HG02970 (cell line): ENCODE measurements at regions not wholly inside any gene's neighbourhood (a gene's known extent, or its start where the extent isn't known, plus 50 kb on each side); places are given as distances from the start of the nearest gene placed in this dataset.

Source experiments
- ATAC-seq: cut with Tn5 transposase; IDR thresholded peaks from one replicate; pipeline ENCODE4 v1.9.1; 2021; ENCODE audit warnings: mild to moderate bottlenecking, moderate library complexity, moderate number of reproducible peaks; ENCODE audit not compliant: unreplicated experiment, low FRiP score

- no peak for ATAC-seq
Observed at GRCh38 chr20:52823303-52823702, 148.9 kb upstream of the TSHZ2 start.

- no peak for ATAC-seq
Observed at GRCh38 chr20:52820641-52821292, 151.4 kb upstream of the TSHZ2 start.

DNA sequence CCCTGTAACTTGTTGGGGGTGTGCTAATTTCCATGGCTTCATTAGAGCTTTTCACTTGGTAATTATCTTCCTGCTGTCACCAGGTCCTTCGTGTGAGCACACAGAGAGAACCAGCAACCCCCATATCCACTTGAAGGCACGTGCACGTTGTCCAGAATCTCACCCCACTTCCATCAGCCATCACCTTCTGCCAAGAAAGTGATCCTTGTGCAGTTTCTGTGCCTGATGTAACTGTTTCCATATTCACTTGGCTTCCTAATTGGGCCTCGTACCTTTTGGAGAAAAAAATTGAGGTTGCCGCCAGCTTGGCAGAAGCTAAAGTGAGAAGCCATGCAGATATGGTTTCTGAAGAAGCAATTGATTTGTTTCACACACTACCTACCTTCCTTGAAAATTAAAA is 153.7 kb upstream of the TSHZ2 start:
- no peak for ATAC-seq

DNA sequence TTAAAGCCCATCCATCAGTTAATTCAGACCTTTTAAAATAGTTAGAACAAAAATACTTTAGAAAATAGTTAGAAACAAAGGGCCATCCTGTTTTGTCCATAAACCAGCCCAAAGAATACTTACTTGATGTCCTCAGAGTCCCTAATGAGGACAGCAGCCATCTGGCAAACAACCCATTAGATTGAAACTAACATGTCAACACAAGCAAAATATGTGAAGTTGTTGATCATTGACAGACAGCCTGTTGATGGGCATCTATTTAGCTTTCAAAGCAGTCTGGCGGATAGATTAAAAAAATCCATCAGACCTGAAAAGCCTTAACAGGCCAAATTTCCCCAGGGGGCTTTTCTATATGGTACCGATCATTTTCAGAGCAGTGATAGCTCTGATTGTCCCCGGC is 154.2 kb upstream of the TSHZ2 start:
- ATAC-seq = no peak

DNA sequence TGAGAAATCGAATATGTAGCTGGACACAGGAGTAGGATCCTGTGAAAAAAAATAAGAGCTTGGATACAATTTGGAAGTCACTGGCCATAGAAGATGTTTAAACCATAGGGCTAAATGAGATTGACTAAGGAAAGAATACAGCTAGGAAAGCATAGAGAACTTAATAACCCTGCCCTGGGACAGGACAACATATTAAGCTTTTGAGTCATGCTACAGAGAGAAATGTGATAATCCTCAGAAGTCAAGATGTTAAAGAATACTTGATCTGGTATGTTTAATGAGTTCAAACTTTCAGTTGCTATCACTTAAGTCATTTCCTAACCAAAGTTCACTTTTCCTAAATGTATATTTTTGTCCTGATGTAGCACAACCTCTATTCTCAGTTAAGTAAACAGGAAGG is 154.6 kb upstream of the TSHZ2 start:
- no peak for ATAC-seq

DNA sequence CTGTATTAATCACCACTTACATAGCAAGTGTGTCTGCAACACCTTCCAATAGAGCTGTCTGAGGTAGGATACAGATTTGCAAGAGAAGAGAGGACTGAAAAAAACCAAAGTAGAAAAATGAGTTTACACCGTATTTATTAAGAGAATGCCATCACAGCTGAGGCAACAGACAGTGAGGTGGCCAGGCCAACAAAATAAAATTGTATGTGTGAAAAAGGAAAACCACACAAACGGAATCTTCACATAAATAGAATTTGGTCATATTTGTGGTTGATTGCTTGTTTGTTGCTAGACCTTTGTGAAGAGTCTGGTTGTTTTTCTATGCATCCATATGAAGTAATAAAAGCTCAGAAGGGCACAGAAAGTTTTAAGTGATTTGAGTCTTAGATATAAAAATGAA is 157.8 kb upstream of the TSHZ2 start:
- no peak for ATAC-seq

- ATAC-seq = no peak
Observed at GRCh38 chr20:52812231-52812847, 159.8 kb upstream of the TSHZ2 start.

DNA sequence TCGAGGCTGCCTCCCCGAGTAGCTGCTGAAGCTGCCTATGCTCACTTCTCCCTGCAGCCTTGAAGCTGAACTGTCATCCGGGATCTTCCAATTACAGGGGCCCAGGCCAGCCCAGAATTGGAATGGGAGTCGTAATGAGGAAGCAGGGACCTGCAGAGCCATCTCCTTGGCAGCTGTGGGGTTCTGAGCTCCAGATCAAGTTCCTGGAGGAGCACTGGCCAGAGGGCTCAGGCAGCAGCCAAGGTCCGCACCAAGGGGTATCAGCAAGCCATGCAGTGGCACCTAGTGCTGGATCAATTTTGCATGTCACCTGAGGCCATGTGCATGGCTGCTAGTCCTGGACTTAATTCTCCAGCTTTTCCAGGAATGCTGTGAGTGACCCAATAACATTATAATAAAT is 163.2 kb upstream of the TSHZ2 start:
- ATAC-seq = no peak

- no peak for ATAC-seq
Observed at GRCh38 chr20:52806918-52807317, 165.2 kb upstream of the TSHZ2 start.

DNA sequence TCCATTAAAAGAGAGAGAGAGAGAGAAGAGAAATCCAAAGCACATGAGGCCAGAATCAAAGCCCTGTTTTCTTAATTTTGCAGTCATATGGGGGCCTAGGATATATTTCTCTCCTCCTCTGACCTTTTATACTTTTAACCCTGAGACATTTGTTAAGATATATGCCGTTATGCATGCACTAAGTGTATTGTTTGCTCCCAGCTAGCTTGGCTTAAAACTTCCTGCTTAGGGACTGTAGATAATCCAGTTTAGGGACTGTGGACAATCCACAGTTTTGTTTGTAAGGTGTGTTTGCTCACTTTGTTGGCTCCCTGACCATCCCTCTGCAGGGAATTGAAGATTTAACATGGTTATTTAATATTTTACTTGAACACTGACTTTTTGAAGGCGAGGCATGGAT is 166.3 kb upstream of the TSHZ2 start:
- no peak for ATAC-seq

- ATAC-seq = no peak
Observed at GRCh38 chr20:52805296-52805571, 166.9 kb upstream of the TSHZ2 start.

DNA sequence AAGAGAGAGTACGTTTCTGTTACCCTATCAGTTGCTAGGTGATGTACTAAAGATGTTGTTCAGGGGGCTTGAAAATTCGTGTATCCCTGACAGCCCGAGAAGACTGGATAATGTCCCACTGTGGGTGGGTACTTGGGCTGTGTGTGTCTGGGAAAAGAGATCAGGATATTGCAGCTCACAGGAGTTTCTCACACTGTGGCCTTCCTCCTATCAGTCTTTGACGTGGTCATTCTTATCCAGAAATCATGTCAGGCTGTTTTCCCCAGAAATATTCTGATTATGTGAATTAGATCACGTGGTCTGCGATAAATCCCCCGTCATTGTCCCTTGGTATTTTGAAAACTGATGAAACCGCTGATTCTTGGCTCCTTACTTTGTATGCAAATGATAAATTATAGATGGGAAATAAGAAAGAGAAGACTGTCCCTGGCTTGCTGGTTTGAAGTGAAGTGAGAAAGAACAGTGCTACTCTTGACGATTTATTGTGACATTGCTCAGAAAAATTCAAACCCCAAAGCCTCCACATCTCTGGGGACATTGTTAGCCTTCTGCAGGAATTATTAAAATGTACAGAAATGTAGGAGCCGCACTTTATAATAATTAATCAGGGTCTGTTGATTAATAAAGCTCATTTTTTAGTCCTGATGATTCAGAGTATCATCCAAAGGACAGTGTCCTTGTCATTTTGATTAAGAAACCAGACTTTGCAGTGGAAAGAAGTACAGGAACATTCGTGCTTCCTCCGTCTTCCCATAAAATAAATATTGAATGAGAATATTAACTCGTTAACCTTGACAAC is 167.5 kb upstream of the TSHZ2 start:
- ATAC-seq = no peak

GRCh38 chr20:52801628-52802006 is 170.5 kb upstream of the TSHZ2 start:
- ATAC-seq = no peak

GRCh38 chr20:52800734-52801627 is 171.2 kb upstream of the TSHZ2 start:
- no peak for ATAC-seq

DNA sequence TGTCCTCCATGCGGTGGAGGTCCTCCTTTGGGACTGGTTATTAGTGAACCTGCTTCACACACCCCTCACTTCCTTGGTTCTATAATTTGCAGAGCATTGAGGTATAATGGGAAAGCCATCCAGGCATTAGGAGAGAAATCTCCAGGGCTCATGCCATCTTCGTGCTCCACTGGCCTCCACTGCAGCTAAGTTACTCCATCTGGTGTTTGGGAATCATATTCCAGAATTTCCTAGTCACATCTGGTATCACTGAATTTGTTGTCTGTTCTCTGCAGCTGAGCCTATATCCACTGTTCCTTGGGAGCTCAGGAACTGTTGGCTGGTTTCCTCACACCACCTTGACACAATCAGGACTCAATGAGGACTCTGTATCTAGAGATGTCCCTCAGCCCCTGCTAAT is 173.0 kb upstream of the TSHZ2 start:
- ATAC-seq = no peak

DNA sequence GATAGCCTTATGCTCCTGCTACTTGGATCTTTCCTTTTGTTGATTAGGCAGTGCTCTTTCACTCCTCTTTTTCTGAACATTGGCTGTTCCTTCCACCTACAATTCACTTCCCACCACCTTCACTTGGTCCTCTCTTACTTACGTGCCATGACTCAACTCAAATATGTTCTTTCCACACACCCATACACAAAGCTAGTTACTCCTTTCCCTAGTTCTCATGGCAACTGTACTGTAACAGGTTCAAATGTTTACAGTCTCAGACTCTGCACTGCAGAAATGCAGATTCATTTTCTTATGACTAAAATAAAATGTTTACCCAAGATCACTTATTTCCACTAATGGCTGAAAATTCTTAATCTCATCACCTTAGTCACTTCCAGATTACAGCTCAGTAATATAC is 174.0 kb upstream of the TSHZ2 start:
- ATAC-seq = no peak

DNA sequence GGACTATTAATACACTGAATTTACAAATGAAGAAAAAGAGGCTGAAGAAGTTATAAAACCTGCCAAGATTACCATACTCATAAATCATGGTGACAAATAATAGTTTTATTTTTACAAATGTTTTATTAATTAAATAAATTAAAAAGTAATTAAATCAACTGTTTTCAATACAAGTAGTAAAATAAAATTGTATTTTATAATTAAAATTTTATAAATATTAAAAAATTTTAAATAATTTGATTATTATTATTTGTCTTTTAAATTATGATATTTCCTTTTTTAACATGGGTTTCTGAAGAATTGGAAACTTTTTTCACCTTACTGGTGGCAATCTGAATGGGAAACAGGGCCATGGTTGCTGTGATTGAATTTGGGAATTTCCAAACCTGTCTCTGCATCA is 177.3 kb upstream of the TSHZ2 start:
- ATAC-seq = no peak

DNA sequence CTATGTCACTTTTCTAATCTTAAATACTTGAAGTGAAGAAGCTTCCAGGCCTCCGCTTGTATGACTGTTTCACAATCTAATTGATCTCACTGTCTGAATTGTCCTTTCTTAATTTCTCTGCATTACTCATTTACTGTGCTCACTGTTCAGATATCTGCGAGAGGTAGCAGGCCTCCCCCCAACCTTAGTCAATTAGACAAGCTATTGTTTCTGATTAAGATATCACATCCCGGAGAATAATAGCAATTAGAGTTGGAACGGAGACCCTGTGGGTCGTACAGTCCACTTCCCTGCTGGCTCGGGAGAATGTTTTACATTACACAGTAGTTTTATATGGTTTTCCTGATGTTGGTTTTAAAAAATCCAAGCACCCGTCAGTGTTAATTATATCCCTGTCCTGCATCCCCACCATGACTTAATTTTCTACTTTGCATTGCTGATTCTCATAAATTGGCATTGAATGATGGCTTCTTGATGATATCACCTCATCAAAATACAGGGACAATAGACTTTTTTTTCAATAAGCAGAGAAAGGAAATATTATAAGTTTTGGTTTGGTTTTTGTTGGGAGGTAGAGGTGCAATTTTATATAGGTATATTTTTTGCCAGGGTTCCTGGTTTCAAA is 178.7 kb upstream of the TSHZ2 start:
- ATAC-seq = no peak

DNA sequence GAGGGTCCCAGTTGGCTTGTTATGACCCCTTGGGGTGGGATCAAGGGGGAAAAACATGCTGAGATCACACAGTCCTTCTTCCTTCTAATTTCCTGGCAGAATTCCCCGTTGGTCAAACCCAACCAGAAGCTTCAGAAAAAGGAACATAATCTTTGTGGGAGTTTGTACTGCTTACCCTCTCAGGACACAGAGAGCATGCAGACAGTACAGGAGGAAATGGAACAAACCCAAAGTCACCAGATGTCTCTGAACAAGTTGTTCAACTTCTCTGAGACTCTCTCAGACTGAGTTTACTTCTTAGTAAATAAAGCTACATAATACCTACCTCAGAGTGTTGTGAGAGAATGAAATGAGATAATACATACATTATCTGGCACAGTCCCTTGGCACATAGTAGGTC is 181.1 kb upstream of the TSHZ2 start:
- ATAC-seq = no peak

DNA sequence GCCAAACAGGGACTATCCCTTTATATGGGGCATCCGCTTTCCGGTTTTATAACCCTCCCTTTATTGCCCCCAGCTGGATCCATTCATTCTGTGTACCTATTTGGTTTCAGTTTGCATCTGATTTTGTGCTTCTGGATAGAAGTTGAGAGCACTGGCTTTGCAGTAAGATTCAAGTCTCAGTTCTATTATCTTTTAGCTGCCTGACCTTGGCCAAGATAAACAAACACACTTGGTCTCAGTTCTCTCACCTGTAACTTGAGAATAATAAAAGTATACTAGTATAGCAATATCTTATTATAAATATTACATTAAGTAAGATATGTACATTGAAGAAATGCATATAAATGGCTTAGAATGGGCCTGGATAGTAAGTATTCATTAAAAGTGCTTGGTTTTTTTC is 182.4 kb upstream of the TSHZ2 start:
- ATAC-seq = no peak

DNA sequence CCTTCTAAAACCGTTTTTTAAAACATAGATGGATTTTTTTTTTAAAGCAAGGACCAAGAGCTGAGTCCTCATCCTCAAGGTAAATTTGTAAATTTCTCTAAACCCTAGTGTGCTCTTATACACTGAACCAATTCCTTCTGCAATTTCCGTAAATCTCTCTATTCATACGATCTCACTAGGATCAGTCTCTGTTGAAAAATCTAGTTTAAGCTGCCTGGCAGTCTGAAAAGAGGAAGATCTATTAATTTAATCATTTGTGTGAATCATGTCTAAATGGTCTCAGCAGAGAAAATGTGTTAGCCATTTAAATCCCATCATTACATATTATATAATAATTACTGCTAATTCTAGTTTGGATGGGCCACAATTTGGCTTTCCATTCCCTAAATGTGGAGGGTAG is 184.2 kb upstream of the TSHZ2 start:
- ATAC-seq = no peak
